ENCODE measurements at regions not wholly inside any gene's neighbourhood (a gene's known extent, or its start where the extent isn't known, plus 50 kb on each side); places are given as distances from the start of the nearest gene placed in this dataset.

DNA sequence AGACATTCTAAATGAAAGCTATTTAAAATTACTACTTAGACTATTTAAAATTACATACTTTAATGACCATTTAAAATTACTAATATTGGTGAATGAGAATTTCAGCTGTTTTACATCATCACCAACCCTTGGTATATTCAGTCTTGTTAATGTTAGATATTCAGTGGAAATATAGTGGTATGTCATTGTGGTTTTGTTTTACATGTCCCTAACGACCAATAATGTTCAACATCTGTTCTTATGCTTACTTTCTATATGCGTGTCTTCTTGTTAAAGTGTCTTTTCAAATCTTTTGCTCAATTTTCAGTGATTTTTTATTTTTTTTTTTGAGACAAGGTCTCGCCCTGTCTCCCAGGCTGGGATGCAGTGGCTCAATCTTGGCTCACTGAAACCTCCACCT, 279.3 kb upstream of the TARS1 start:
- ChIA-PET CTCF (no interaction called here), POLR2A (no interaction called here)
- Mint-ChIP-seq H3K27me3 (no peaks in the 10 kb centered on the region), H3K27ac (no peak overlapping the region), H3K4me3 (no peak overlapping the region), H3K4me1 (no peaks in the 10 kb centered on the region), H3K9me3 (no peaks in the 10 kb centered on the region), H3K36me3 (ENCODE audit: low read depth) (no peaks in the 10 kb centered on the region)
- DNase-seq = no peak

GRCh38 chr5:33162057-33162456, 278.7 kb upstream of the TARS1 start:
- Mint-ChIP-seq H3K36me3 (ENCODE audit: low read depth) (no peaks in the 10 kb centered on the region), H3K27ac (no peak overlapping the region), H3K27me3 (no peaks in the 10 kb centered on the region), H3K4me1 (no peaks in the 10 kb centered on the region), H3K9me3 (no peaks in the 10 kb centered on the region), H3K4me3 (no peak overlapping the region)
- DNase-seq = no peak
- CTCF ChIA-PET = no interaction called here
- POLR2A ChIA-PET = no interaction called here

DNA sequence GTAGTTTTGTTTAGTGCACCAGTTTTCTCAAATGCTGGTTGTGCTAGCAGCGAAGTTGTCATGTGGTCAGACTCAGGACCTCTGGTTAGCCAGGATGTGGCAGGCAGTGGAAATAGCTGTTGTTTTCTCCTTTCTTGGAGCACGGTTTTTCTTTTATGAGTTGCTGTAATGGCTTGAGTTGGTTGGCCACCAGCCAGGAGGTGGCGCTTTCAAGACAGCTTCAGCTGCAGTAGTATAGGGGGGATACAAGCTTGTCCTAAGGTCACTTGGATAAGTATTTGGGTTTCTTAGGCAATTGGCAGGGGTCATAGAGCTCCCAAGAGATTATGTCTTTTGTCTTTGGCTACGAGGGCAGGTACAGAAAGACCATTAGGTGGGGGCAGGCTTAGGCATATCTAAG, 274.2 kb upstream of the TARS1 start:
- DNase-seq = no peak
- CTCF ChIA-PET = no interaction called here
- Mint-ChIP-seq H3K4me3 (no peak overlapping the region), H3K36me3 (ENCODE audit: low read depth) (no peaks in the 10 kb centered on the region), H3K27me3 (no peaks in the 10 kb centered on the region), H3K4me1 (no peaks in the 10 kb centered on the region), H3K27ac (no peak overlapping the region), H3K9me3 (peaks cover 11% of the 10 kb centered on the region)
- POLR2A ChIA-PET = no interaction called here

DNA sequence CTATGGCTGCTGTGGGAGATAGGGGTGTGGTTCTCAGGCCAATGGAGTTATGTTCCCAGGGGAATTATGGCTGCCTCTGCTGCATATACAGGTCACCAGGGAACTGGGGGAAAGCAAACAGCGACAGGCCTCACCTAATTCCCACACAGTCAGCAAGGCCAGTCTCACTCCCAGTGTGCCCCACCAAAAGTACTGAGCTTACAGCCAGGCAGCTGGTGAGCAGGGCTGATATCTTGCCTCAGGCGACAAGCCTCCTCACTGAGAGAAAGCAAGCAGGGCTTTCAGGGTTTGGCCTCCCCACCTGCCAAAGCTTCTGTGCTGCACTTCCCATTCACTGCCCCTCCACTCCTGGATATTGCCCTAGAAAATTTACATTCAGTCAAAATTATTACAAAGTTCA, 273.8 kb upstream of the TARS1 start:
- Mint-ChIP-seq H3K36me3 (ENCODE audit: low read depth) (no peaks in the 10 kb centered on the region), H3K4me1 (no peaks in the 10 kb centered on the region), H3K27me3 (no peaks in the 10 kb centered on the region), H3K9me3 (peaks cover 11% of the 10 kb centered on the region), H3K27ac (no peak overlapping the region), H3K4me3 (no peak overlapping the region)
- ChIA-PET CTCF (no interaction called here), POLR2A (no interaction called here)
- no peak for DNase-seq

GRCh38 chr5:33167541-33167940, 273.2 kb upstream of the TARS1 start:
- no peaks in the 10 kb centered on the region for H3K36me3 Mint-ChIP-seq (ENCODE audit: low read depth)

DNA sequence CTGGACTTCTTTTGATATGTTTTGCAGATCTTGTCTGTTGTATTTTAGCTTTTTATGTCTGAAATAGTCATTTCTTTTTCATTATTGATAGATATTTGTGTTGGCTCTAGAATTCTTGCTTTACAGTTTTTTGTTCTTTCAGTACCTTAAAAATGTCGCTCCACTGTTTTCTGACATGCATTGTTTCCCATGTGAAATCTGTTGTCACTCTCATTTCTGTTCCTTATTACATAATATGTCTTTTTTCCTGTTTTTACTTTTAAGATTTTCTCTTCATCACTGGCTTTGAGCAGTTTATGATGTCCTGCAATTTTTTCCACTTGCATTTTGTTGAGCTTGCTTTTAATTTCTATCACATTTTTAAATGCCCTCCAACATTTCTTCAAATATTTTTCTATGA, 270.4 kb upstream of the TARS1 start:
- DNase-seq = no peak
- POLR2A ChIA-PET = no interaction called here
- H3K4me1 Mint-ChIP-seq = no peaks in the 10 kb centered on the region
- H3K9me3 Mint-ChIP-seq = peaks cover 12% of the 10 kb centered on the region
- no peak overlapping the region for H3K4me3 Mint-ChIP-seq
- H3K27me3 Mint-ChIP-seq = no peaks in the 10 kb centered on the region
- CTCF ChIA-PET = no interaction called here
- no peaks in the 10 kb centered on the region for H3K36me3 Mint-ChIP-seq (ENCODE audit: low read depth)
- no peak overlapping the region for H3K27ac Mint-ChIP-seq

More at GRCh38 chr5:33167541-33167940, 273.2 kb upstream of the TARS1 start:
- ChIA-PET CTCF (no interaction called here), POLR2A (no interaction called here)
- no peak overlapping the region for H3K4me3 Mint-ChIP-seq
- DNase-seq = no peak
- H3K27ac Mint-ChIP-seq = no peak overlapping the region
- no peaks in the 10 kb centered on the region for H3K4me1 Mint-ChIP-seq
- no peaks in the 10 kb centered on the region for H3K27me3 Mint-ChIP-seq
- H3K9me3 Mint-ChIP-seq = peaks cover 11% of the 10 kb centered on the region

DNA sequence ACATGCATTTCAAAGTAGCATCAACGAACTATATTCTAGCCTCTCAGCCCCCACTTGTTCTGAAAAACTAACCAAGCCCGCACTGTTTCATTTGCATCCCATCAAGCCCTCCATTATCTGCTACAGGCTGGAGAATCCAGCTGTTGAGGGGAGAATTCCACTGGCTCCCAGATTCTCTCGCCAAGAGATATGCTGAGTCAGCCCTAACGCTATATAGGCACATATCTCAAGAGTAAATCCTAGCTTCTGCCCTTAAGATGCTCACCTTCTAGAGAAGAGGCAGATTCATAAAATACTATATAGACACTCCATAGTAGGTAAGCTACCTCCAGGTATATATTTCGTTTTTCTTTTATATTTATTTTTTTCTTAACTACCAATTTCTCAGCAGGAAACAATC, 266.4 kb upstream of the TARS1 start:
- no peaks in the 10 kb centered on the region for H3K4me1 Mint-ChIP-seq
- H3K9me3 Mint-ChIP-seq = peaks cover 10% of the 10 kb centered on the region
- POLR2A ChIA-PET = no interaction called here
- no peaks in the 10 kb centered on the region for H3K36me3 Mint-ChIP-seq (ENCODE audit: low read depth)
- no peaks in the 10 kb centered on the region for H3K27me3 Mint-ChIP-seq
- no peak for DNase-seq
- H3K4me3 Mint-ChIP-seq = no peak overlapping the region
- no peak overlapping the region for H3K27ac Mint-ChIP-seq
- CTCF ChIA-PET = interaction anchor here (0.6 kb wide), 1 partner anchor 36 kb away, joined by 3 read pairs; no protein-coding TSS in a partner anchor

DNA sequence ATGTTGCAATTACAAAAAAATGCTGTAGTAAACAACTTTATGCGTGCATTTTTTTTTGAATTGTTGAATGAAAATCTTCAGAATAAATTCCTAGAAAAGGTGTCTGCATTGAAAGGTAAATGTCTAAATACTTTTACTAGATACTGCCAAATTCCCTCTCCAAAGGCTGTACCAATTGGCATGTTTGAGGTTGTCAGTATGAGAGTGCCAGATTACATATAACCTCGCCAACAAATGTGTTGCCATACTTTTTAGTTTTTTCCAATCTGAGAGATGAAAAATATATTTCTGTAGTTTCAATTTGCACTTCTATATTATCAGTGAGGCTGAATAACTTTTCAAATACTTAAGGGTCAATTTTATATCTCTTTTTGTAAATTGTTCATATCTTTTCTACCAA, 261.5 kb upstream of the TARS1 start:
- Mint-ChIP-seq H3K9me3 (no peaks in the 10 kb centered on the region), H3K4me1 (no peaks in the 10 kb centered on the region), H3K4me3 (no peak overlapping the region), H3K27me3 (no peaks in the 10 kb centered on the region), H3K36me3 (ENCODE audit: low read depth) (no peaks in the 10 kb centered on the region), H3K27ac (no peak overlapping the region)
- CTCF ChIA-PET = no interaction called here
- no peak for DNase-seq
- POLR2A ChIA-PET = no interaction called here

DNA sequence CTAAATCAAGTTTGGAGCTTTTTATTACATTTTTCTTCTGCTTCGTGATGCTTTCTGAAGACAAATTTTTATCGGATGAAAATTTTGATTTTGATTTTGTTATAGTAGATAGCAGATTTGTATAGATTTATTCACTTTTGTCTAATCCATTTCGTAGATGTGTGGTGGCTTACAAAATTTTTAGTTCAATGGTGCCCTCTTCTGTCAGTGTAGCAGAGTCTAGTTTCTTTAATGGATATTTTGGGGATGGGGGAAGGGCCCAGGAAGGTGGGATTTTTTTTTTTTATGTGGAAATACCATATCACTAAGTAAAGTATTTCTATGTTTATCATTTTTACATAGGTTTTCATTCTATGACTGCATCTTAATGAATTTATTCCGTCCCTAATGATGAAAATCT, 259.9 kb upstream of the TARS1 start:
- CTCF ChIA-PET = no interaction called here
- no peaks in the 10 kb centered on the region for H3K36me3 Mint-ChIP-seq (ENCODE audit: low read depth)
- no peaks in the 10 kb centered on the region for H3K9me3 Mint-ChIP-seq
- no peaks in the 10 kb centered on the region for H3K27me3 Mint-ChIP-seq
- POLR2A ChIA-PET = no interaction called here
- DNase-seq = no peak
- H3K27ac Mint-ChIP-seq = no peak overlapping the region
- H3K4me3 Mint-ChIP-seq = no peak overlapping the region
- no peaks in the 10 kb centered on the region for H3K4me1 Mint-ChIP-seq

GRCh38 chr5:33182986-33183385, 257.8 kb upstream of the TARS1 start:
- Mint-ChIP-seq H3K27me3 (no peaks in the 10 kb centered on the region), H3K4me3 (no peak overlapping the region), H3K4me1 (no peaks in the 10 kb centered on the region), H3K27ac (no peak overlapping the region), H3K9me3 (no peaks in the 10 kb centered on the region), H3K36me3 (ENCODE audit: low read depth) (no peaks in the 10 kb centered on the region)
- DNase-seq = no peak
- ChIA-PET POLR2A (no interaction called here), CTCF (interaction anchor here (1.2 kb wide), 1 partner anchor 43 kb away, joined by 3 read pairs; no protein-coding TSS in a partner anchor)

- DNase-seq = no peak
- Mint-ChIP-seq H3K27ac (no peak overlapping the region), H3K36me3 (ENCODE audit: low read depth) (no peaks in the 10 kb centered on the region), H3K9me3 (peaks cover 3% of the 10 kb centered on the region), H3K27me3 (no peaks in the 10 kb centered on the region), H3K4me3 (no peak overlapping the region), H3K4me1 (no peaks in the 10 kb centered on the region)
- ChIA-PET POLR2A (no interaction called here), CTCF (no interaction called here)
These were observed 256.4 kb upstream of the TARS1 start for GRCh38 chr5:33184367-33184766.

GRCh38 chr5:33188089-33188488, 252.7 kb upstream of the TARS1 start:
- POLR2A ChIA-PET = no interaction called here
- CTCF ChIA-PET = no interaction called here

DNA sequence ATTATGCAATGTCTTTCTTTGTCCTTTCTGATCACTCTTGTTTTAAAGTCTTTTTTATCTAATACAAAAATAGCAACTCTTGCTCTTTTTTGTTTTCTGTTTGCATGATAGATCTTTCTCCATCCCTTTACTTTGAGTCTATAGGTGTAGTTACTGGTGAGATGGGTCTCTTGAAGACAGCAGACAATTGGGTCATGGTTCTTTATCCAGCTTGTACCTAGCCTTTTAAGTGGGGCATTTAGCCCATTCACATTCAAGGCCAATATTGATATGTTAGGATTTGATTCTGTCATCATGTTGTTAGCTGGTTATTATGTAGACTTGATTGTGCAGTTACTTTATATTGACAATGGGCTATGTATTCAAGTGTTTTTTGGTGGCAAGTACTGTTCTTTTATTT, 245.9 kb upstream of the TARS1 start:
- DNase-seq = no peak
- Mint-ChIP-seq H3K36me3 (ENCODE audit: low read depth) (no peaks in the 10 kb centered on the region), H3K27me3 (no peaks in the 10 kb centered on the region), H3K4me1 (no peaks in the 10 kb centered on the region), H3K27ac (no peak overlapping the region), H3K9me3 (peaks cover 6% of the 10 kb centered on the region), H3K4me3 (no peak overlapping the region)
- ChIA-PET CTCF (no interaction called here), POLR2A (no interaction called here)

More at GRCh38 chr5:33188089-33188488, 252.7 kb upstream of the TARS1 start:
- H3K27me3 Mint-ChIP-seq = no peaks in the 10 kb centered on the region
- no peak overlapping the region for H3K27ac Mint-ChIP-seq
- peaks cover 4% of the 10 kb centered on the region for H3K9me3 Mint-ChIP-seq
- no peaks in the 10 kb centered on the region for H3K36me3 Mint-ChIP-seq (ENCODE audit: low read depth)
- no peaks in the 10 kb centered on the region for H3K4me1 Mint-ChIP-seq
- no peak overlapping the region for H3K4me3 Mint-ChIP-seq
- no peak for DNase-seq

- Mint-ChIP-seq H3K9me3 (peaks cover 6% of the 10 kb centered on the region), H3K4me3 (no peak overlapping the region), H3K27ac (no peak overlapping the region), H3K36me3 (ENCODE audit: low read depth) (no peaks in the 10 kb centered on the region), H3K4me1 (no peaks in the 10 kb centered on the region), H3K27me3 (no peaks in the 10 kb centered on the region)
- ChIA-PET POLR2A (no interaction called here), CTCF (no interaction called here)
- DNase-seq = no peak
These were observed 245.2 kb upstream of the TARS1 start for GRCh38 chr5:33195431-33196165.
